ENCODE measurements at regions not wholly inside any gene's neighbourhood (a gene's known extent, or its start where the extent isn't known, plus 50 kb on each side); places are given as distances from the start of the nearest gene placed in this dataset.
A peak's percentile ranks its signal among the peaks of the same experiment; 100 is the strongest.

DNA sequence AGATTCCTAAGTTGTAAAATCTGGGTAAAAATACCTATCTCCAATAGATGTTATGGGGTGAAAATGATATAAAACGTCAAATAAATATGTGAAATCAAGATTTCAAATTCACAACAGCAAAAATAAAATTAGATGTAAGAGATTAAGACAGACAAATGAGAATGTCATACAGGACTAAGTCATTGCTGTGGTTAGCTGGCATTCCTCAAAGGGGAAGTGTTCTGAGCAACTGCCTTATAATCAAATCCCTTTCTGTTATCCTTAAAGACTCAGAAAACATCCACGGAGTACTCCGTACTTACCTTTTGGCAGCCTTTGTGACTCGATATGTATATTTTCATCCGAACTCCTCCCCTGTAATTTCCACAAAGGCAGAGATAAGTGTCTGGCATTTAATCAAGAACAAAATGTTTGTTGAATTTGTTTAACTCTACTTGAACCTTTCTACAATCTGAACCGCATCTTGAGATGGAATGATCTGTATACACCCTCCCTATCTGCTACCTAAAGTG, 559.6 kb downstream of the GATA3 start:
- no peaks in the 10 kb centered on the region for H4K20me1 ChIP-seq (ENCODE audit: insufficient read depth, low read depth, low read length)
- H3K79me2 ChIP-seq (ENCODE audit: low read length) = no peaks in the 10 kb centered on the region
- no peak overlapping the region for H2AFZ ChIP-seq (ENCODE audit: low read length)
- DNase-seq = no peak
- no peak overlapping the region for H3K9ac ChIP-seq (ENCODE audit: low read length)
- no peaks in the 10 kb centered on the region for H3K9me2 ChIP-seq (replicated peaks; ENCODE audit: insufficient read depth, low read length)
- H3K36me3 ChIP-seq (ENCODE audit: insufficient read depth, low read length) = no peaks in the 10 kb centered on the region
- peaks cover 6% of the 10 kb centered on the region for H3K4me1 ChIP-seq (ENCODE audit: low read length)
- H3K4me2 ChIP-seq (ENCODE audit: low read depth, low read length, poor library complexity, severe bottlenecking) = no peak overlapping the region
- no peaks in the 10 kb centered on the region for H3K27me3 ChIP-seq (ENCODE audit: low read length)
- no peaks in the 10 kb centered on the region for H3K9me3 ChIP-seq (ENCODE audit: low read length)
- no peak overlapping the region for H3K27ac ChIP-seq (ENCODE audit: low read length)
- no peak overlapping the region for H3K4me3 ChIP-seq (ENCODE audit: low read length)

DNA sequence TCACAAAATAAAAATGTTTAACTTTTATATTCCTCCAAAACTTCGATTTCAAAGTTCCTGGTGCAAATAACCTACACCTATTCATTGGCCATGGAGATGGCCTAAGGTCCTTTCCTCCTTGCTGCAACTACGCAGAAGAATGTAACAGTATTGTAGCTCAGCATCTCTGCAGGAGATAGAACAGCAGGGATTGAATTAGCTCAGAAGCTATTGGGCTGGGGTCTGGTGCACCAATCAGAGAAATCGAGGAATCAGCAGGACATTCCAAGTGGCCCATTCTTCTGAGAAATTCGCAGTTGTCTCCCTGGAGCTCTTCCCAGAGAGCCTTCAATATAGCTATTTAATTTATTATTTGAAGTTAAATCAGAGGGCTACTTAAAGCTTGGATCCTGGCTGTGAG, 560.6 kb downstream of the GATA3 start:
- H3K4me1 ChIP-seq (ENCODE audit: low read length) = peaks cover 6% of the 10 kb centered on the region
- no peaks in the 10 kb centered on the region for H3K27me3 ChIP-seq (ENCODE audit: low read length)
- H3K4me2 ChIP-seq (ENCODE audit: low read depth, low read length, poor library complexity, severe bottlenecking) = no peak overlapping the region
- no peaks in the 10 kb centered on the region for H3K79me2 ChIP-seq (ENCODE audit: low read length)
- H4K20me1 ChIP-seq (ENCODE audit: insufficient read depth, low read depth, low read length) = no peaks in the 10 kb centered on the region
- DNase-seq = no peak
- H2AFZ ChIP-seq (ENCODE audit: low read length) = no peak overlapping the region
- no peak overlapping the region for H3K27ac ChIP-seq (ENCODE audit: low read length)
- H3K36me3 ChIP-seq (ENCODE audit: insufficient read depth, low read length) = no peaks in the 10 kb centered on the region
- no peak overlapping the region for H3K4me3 ChIP-seq (ENCODE audit: low read length)
- H3K9ac ChIP-seq (ENCODE audit: low read length) = no peak overlapping the region
- no peaks in the 10 kb centered on the region for H3K9me3 ChIP-seq (ENCODE audit: low read length)
- H3K9me2 ChIP-seq (replicated peaks; ENCODE audit: insufficient read depth, low read length) = no peaks in the 10 kb centered on the region

GRCh38 chr10:8616166-8616565, 561.7 kb downstream of the GATA3 start:
- peaks cover 6% of the 10 kb centered on the region for H3K4me1 ChIP-seq (ENCODE audit: low read length)
- no peak overlapping the region for H2AFZ ChIP-seq (ENCODE audit: low read length)
- H3K79me2 ChIP-seq (ENCODE audit: low read length) = no peaks in the 10 kb centered on the region
- H3K9ac ChIP-seq (ENCODE audit: low read length) = no peak overlapping the region
- H3K27ac ChIP-seq (ENCODE audit: low read length) = no peak overlapping the region
- no peaks in the 10 kb centered on the region for H4K20me1 ChIP-seq (ENCODE audit: insufficient read depth, low read depth, low read length)
- H3K9me2 ChIP-seq (replicated peaks; ENCODE audit: insufficient read depth, low read length) = no peaks in the 10 kb centered on the region
- H3K27me3 ChIP-seq (ENCODE audit: low read length) = no peaks in the 10 kb centered on the region
- DNase-seq = peak; percentile 44
- no peaks in the 10 kb centered on the region for H3K9me3 ChIP-seq (ENCODE audit: low read length)
- no peaks in the 10 kb centered on the region for H3K36me3 ChIP-seq (ENCODE audit: insufficient read depth, low read length)
- no peak overlapping the region for H3K4me3 ChIP-seq (ENCODE audit: low read length)
- no peak overlapping the region for H3K4me2 ChIP-seq (ENCODE audit: low read depth, low read length, poor library complexity, severe bottlenecking)

GRCh38 chr10:8617792-8618191, 563.3 kb downstream of the GATA3 start:
- H3K9me3 ChIP-seq (ENCODE audit: low read length) = no peaks in the 10 kb centered on the region
- no peak overlapping the region for H3K4me2 ChIP-seq (ENCODE audit: low read depth, low read length, poor library complexity, severe bottlenecking)
- no peak overlapping the region for H3K9ac ChIP-seq (ENCODE audit: low read length)
- H3K27ac ChIP-seq (ENCODE audit: low read length) = no peak overlapping the region
- H3K4me1 ChIP-seq (ENCODE audit: low read length) = peaks cover 6% of the 10 kb centered on the region
- DNase-seq = no peak
- H4K20me1 ChIP-seq (ENCODE audit: insufficient read depth, low read depth, low read length) = no peaks in the 10 kb centered on the region
- H3K27me3 ChIP-seq (ENCODE audit: low read length) = no peaks in the 10 kb centered on the region
- no peaks in the 10 kb centered on the region for H3K79me2 ChIP-seq (ENCODE audit: low read length)
- H3K9me2 ChIP-seq (replicated peaks; ENCODE audit: insufficient read depth, low read length) = no peaks in the 10 kb centered on the region
- H3K4me3 ChIP-seq (ENCODE audit: low read length) = no peak overlapping the region
- no peak overlapping the region for H2AFZ ChIP-seq (ENCODE audit: low read length)
- H3K36me3 ChIP-seq (ENCODE audit: insufficient read depth, low read length) = no peaks in the 10 kb centered on the region

DNA sequence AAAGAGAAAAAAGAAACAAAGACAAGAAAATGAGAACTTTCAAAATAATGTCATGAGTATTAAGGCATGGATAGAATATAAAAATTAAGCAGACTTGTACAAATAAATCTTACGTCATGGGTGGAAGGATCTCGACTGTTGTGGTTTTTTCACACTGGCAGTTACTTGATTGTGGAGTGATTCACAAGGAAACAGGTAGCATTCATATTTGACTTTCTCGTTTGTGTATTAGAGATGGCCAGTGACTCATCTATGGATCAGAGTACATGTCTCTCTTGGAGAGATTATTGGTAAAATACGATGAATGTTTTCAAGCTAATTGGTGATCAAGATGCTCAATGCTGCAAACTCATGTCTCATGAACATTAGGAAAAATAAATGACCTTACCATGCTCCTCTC, 564.3 kb downstream of the GATA3 start:
- H3K79me2 ChIP-seq (ENCODE audit: low read length) = no peaks in the 10 kb centered on the region
- no peak for DNase-seq
- no peak overlapping the region for H3K4me3 ChIP-seq (ENCODE audit: low read length)
- no peaks in the 10 kb centered on the region for H3K9me3 ChIP-seq (ENCODE audit: low read length)
- H3K27me3 ChIP-seq (ENCODE audit: low read length) = no peaks in the 10 kb centered on the region
- no peak overlapping the region for H3K4me2 ChIP-seq (ENCODE audit: low read depth, low read length, poor library complexity, severe bottlenecking)
- no peak overlapping the region for H3K9ac ChIP-seq (ENCODE audit: low read length)
- H3K9me2 ChIP-seq (replicated peaks; ENCODE audit: insufficient read depth, low read length) = no peaks in the 10 kb centered on the region
- H2AFZ ChIP-seq (ENCODE audit: low read length) = no peak overlapping the region
- peaks cover 6% of the 10 kb centered on the region for H3K4me1 ChIP-seq (ENCODE audit: low read length)
- no peaks in the 10 kb centered on the region for H3K36me3 ChIP-seq (ENCODE audit: insufficient read depth, low read length)
- H3K27ac ChIP-seq (ENCODE audit: low read length) = no peak overlapping the region
- H4K20me1 ChIP-seq (ENCODE audit: insufficient read depth, low read depth, low read length) = no peaks in the 10 kb centered on the region

DNA sequence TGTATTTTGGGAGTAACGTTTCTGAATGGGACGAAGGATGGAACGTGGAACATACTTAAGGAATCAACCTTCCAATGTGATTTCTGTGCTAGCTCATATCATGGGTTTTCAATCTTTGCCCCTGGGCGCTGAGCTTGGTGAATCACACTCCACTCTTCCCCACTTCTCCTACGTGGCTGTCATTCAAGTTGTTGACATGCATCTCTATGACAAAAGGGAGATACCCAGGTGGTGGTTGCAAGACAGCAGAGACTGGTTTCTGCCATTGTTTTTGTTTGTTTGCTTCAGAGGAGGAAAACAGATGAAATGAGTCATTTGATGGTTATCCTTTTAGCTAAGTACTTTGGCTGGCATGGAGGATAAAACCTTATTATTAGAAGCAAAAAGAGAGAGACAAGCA, 573.9 kb downstream of the GATA3 start:
- no peak overlapping the region for H3K27ac ChIP-seq (ENCODE audit: low read length)
- H3K4me3 ChIP-seq (ENCODE audit: low read length) = no peak overlapping the region
- H3K4me1 ChIP-seq (ENCODE audit: low read length) = no peaks in the 10 kb centered on the region
- H3K79me2 ChIP-seq (ENCODE audit: low read length) = no peaks in the 10 kb centered on the region
- H3K4me2 ChIP-seq (ENCODE audit: low read depth, low read length, poor library complexity, severe bottlenecking) = no peak overlapping the region
- H3K36me3 ChIP-seq (ENCODE audit: insufficient read depth, low read length) = no peaks in the 10 kb centered on the region
- H4K20me1 ChIP-seq (ENCODE audit: insufficient read depth, low read depth, low read length) = no peaks in the 10 kb centered on the region
- no peak for DNase-seq
- H3K9me2 ChIP-seq (replicated peaks; ENCODE audit: insufficient read depth, low read length) = no peaks in the 10 kb centered on the region
- no peak overlapping the region for H3K9ac ChIP-seq (ENCODE audit: low read length)
- no peaks in the 10 kb centered on the region for H3K27me3 ChIP-seq (ENCODE audit: low read length)
- H2AFZ ChIP-seq (ENCODE audit: low read length) = no peak overlapping the region
- no peaks in the 10 kb centered on the region for H3K9me3 ChIP-seq (ENCODE audit: low read length)

DNA sequence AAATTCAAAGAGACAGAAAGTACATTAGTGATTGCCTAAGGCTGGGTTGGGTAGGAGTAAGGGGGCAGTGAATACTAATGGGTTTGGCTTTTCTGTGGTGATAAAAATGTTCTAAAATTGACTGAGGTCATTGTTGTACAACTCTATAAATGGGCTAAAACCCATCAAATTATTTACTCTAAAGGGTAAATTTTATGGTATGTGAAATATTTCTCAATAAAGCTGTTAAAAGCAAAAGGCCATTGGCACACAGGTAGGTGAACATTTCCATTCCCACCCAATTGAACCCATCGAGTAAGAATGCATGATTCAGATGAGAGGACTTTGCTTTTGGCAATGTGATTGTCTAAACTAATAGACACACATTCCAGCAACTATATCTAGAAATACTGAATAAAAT, 579.4 kb downstream of the GATA3 start:
- no peak for DNase-seq
- H3K4me2 ChIP-seq (ENCODE audit: low read depth, low read length, poor library complexity, severe bottlenecking) = no peak overlapping the region
- no peaks in the 10 kb centered on the region for H3K4me1 ChIP-seq (ENCODE audit: low read length)
- no peak overlapping the region for H3K27ac ChIP-seq (ENCODE audit: low read length)
- H3K9me2 ChIP-seq (replicated peaks; ENCODE audit: insufficient read depth, low read length) = no peaks in the 10 kb centered on the region
- H3K27me3 ChIP-seq (ENCODE audit: low read length) = no peaks in the 10 kb centered on the region
- no peaks in the 10 kb centered on the region for H3K36me3 ChIP-seq (ENCODE audit: insufficient read depth, low read length)
- H3K4me3 ChIP-seq (ENCODE audit: low read length) = no peak overlapping the region
- H3K9ac ChIP-seq (ENCODE audit: low read length) = no peak overlapping the region
- H3K79me2 ChIP-seq (ENCODE audit: low read length) = no peaks in the 10 kb centered on the region
- no peak overlapping the region for H2AFZ ChIP-seq (ENCODE audit: low read length)
- no peaks in the 10 kb centered on the region for H4K20me1 ChIP-seq (ENCODE audit: insufficient read depth, low read depth, low read length)
- H3K9me3 ChIP-seq (ENCODE audit: low read length) = no peaks in the 10 kb centered on the region

GRCh38 chr10:8636371-8636770, 581.9 kb downstream of the GATA3 start:
- H3K9me2 ChIP-seq (replicated peaks; ENCODE audit: insufficient read depth, low read length) = no peaks in the 10 kb centered on the region
- no peaks in the 10 kb centered on the region for H3K36me3 ChIP-seq (ENCODE audit: insufficient read depth, low read length)
- no peaks in the 10 kb centered on the region for H4K20me1 ChIP-seq (ENCODE audit: insufficient read depth, low read depth, low read length)
- H3K9ac ChIP-seq (ENCODE audit: low read length) = no peak overlapping the region
- H3K4me2 ChIP-seq (ENCODE audit: low read depth, low read length, poor library complexity, severe bottlenecking) = no peak overlapping the region
- DNase-seq = no peak
- H3K27me3 ChIP-seq (ENCODE audit: low read length) = no peaks in the 10 kb centered on the region
- no peaks in the 10 kb centered on the region for H3K79me2 ChIP-seq (ENCODE audit: low read length)
- no peaks in the 10 kb centered on the region for H3K9me3 ChIP-seq (ENCODE audit: low read length)
- H3K4me3 ChIP-seq (ENCODE audit: low read length) = no peak overlapping the region
- H3K27ac ChIP-seq (ENCODE audit: low read length) = no peak overlapping the region
- H2AFZ ChIP-seq (ENCODE audit: low read length) = no peak overlapping the region
- H3K4me1 ChIP-seq (ENCODE audit: low read length) = no peaks in the 10 kb centered on the region

- Histone ChIP-seq H3K4me3 (ENCODE audit: low read length) (no peak overlapping the region), H2AFZ (ENCODE audit: low read length) (no peak overlapping the region), H3K79me2 (ENCODE audit: low read length) (no peaks in the 10 kb centered on the region), H3K27ac (ENCODE audit: low read length) (no peak overlapping the region), H3K4me1 (ENCODE audit: low read length) (no peaks in the 10 kb centered on the region), H3K36me3 (ENCODE audit: insufficient read depth, low read length) (no peaks in the 10 kb centered on the region), H3K9me3 (ENCODE audit: low read length) (no peaks in the 10 kb centered on the region), H4K20me1 (ENCODE audit: insufficient read depth, low read depth, low read length) (no peaks in the 10 kb centered on the region), H3K9me2 (replicated peaks; ENCODE audit: insufficient read depth, low read length) (no peaks in the 10 kb centered on the region), H3K27me3 (ENCODE audit: low read length) (no peaks in the 10 kb centered on the region), H3K4me2 (ENCODE audit: low read depth, low read length, poor library complexity, severe bottlenecking) (no peak overlapping the region), H3K9ac (ENCODE audit: low read length) (no peak overlapping the region)
- no peak for DNase-seq
Observed at GRCh38 chr10:8637640-8638039, 583.2 kb downstream of the GATA3 start.

Data from Karpas-422 (cell line).